Testis (tissue), 2 donors: ENCODE measurements at regions not wholly inside any gene's neighbourhood (a gene's known extent, or its start where the extent isn't known, plus 50 kb on each side); places are given as distances from the start of the nearest gene placed in this dataset.

Source experiments
- POLR2A ChIP-seq: fragments of 450-650 bp; IDR thresholded peaks from one replicate; pipeline ENCODE4 v1.6.1; 2017; ENCODE audit warnings: antibody characterized with exemption, mild to moderate bottlenecking, moderate library complexity
- TF ChIP-seq, protein P1 (sequence below), 3 experiments: fragments of 450-650 bp in 2 of 3; fragments of 200-600 bp in 1 of 3; sonication (generic) in 1 of 3; IDR thresholded peaks; one replicate each; pipeline ENCODE4 v1.5.1; 2016 to 2019; ENCODE audit warnings: antibody characterized with exemption in 3 of 3, mild to moderate bottlenecking in 2 of 3, moderate library complexity in 1 of 3

DNA sequence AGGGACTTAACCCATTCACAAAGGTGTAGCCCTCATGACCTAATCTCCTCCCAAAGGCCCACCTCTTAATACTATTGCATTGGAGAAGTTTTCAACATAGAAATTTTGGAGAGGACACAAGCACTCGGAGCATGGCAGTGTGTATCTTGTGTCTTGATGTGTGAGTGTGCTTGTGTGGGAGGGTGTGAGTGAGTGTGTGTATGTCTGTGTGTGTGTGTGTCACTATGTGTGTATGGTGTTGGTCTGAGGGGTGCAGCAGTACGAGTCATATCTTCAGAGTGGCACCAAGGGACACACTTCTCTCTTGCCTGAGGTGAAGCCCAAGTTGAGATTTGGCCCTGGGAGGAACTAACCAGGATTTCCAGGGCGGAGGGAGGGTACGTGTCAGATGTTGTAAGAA lies 73.7 kb downstream of the NAV1 start:
- TF ChIP-seq, protein P1, sequence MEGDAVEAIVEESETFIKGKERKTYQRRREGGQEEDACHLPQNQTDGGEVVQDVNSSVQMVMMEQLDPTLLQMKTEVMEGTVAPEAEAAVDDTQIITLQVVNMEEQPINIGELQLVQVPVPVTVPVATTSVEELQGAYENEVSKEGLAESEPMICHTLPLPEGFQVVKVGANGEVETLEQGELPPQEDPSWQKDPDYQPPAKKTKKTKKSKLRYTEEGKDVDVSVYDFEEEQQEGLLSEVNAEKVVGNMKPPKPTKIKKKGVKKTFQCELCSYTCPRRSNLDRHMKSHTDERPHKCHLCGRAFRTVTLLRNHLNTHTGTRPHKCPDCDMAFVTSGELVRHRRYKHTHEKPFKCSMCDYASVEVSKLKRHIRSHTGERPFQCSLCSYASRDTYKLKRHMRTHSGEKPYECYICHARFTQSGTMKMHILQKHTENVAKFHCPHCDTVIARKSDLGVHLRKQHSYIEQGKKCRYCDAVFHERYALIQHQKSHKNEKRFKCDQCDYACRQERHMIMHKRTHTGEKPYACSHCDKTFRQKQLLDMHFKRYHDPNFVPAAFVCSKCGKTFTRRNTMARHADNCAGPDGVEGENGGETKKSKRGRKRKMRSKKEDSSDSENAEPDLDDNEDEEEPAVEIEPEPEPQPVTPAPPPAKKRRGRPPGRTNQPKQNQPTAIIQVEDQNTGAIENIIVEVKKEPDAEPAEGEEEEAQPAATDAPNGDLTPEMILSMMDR (IDR thresholded peaks at IDR 0.05): no peak
- TF ChIP-seq POLR2A: no peak
